ENCODE measurements at regions not wholly inside any gene's neighbourhood (a gene's known extent, or its start where the extent isn't known, plus 50 kb on each side); places are given as distances from the start of the nearest gene placed in this dataset.

DNA sequence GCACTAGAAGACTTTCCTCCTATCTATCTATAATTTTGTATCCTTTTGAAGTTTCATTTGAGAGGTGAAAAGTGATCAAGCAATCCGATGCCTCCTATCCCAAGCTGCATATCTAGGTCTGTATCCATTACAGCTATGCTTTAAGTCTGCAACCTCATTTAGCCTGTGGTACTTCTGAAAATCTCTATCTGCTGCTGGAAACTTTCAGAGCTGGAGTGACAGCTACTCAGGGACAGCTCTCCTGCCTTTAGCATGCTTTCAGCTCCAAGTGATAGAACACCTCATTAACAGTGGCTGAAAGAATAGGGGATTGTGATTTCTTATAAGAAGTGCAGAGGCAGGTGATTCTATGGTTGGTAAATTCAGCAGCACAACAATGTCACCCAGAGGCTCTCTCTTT, 1153.5 kb downstream of the AACS start:
- Histone ChIP-seq H3K79me2 (ENCODE audit: low read depth) (no peaks in the 10 kb centered on the region), H2AFZ (replicated peaks) (no peak overlapping the region), H4K20me1 (ENCODE audit: low read depth) (no peaks in the 10 kb centered on the region), H3K4me3 (no peak overlapping the region), H3K4me2 (no peak overlapping the region), H3F3A (ENCODE audit: low read depth) (no peaks in the 10 kb centered on the region), H3K27me3 (no peaks in the 10 kb centered on the region), H3K36me3 (no peaks in the 10 kb centered on the region), H3K9me3 (ENCODE audit: low read depth) (no peaks in the 10 kb centered on the region), H3K27ac (no peak overlapping the region), H3K9ac (no peak overlapping the region), H3K4me1 (peaks cover 12% of the 10 kb centered on the region)
- H3K27ac Mint-ChIP-seq = no peak overlapping the region
- no peaks in the 10 kb centered on the region for H3K9me3 Mint-ChIP-seq
- TF ChIP-seq EZH2 (IDR thresholded peaks at IDR 0.05) = no peak
- TF ChIP-seq, protein P1, sequence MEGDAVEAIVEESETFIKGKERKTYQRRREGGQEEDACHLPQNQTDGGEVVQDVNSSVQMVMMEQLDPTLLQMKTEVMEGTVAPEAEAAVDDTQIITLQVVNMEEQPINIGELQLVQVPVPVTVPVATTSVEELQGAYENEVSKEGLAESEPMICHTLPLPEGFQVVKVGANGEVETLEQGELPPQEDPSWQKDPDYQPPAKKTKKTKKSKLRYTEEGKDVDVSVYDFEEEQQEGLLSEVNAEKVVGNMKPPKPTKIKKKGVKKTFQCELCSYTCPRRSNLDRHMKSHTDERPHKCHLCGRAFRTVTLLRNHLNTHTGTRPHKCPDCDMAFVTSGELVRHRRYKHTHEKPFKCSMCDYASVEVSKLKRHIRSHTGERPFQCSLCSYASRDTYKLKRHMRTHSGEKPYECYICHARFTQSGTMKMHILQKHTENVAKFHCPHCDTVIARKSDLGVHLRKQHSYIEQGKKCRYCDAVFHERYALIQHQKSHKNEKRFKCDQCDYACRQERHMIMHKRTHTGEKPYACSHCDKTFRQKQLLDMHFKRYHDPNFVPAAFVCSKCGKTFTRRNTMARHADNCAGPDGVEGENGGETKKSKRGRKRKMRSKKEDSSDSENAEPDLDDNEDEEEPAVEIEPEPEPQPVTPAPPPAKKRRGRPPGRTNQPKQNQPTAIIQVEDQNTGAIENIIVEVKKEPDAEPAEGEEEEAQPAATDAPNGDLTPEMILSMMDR (IDR thresholded peaks at IDR 0.05) = no peak
- TF ChIP-seq EZH2phosphoT487 (IDR thresholded peaks at IDR 0.05) = no peak
- H3K4me1 Mint-ChIP-seq = peaks cover 8% of the 10 kb centered on the region
- no peak overlapping the region for H3K4me3 Mint-ChIP-seq
- DNase-seq (ENCODE audit: low spot score) = no peak
- H3K36me3 Mint-ChIP-seq = no peaks in the 10 kb centered on the region
- peaks cover 2% of the 10 kb centered on the region for H3K27me3 Mint-ChIP-seq (ENCODE audit: insufficient read depth, low read depth)

DNA sequence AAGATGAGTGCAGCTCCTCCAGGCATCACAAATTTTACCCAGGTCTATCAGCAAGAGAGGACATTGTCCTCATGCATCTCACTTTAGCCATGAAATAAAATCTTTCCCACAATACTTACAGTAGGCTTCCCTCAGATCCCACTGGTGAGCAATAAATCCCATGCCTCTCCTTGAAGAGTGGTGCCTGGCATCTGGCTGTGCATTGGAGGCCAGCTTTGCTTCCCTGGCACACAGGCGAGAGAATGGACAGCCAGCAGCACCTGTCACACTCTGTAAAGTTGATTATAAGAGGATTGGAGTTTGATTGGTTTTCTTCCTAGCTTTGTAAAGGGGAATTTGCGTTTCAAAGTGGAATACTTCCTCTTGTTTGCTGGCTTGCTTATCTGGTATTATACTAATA, 1153.9 kb downstream of the AACS start:
- Histone ChIP-seq H2AFZ (replicated peaks) (no peak overlapping the region), H3K4me2 (no peak overlapping the region), H3K9ac (no peak overlapping the region), H3F3A (ENCODE audit: low read depth) (no peaks in the 10 kb centered on the region), H3K79me2 (ENCODE audit: low read depth) (no peaks in the 10 kb centered on the region), H3K27ac (no peak overlapping the region), H3K36me3 (no peaks in the 10 kb centered on the region), H3K9me3 (ENCODE audit: low read depth) (no peaks in the 10 kb centered on the region), H3K27me3 (no peaks in the 10 kb centered on the region), H3K4me1 (peaks cover 12% of the 10 kb centered on the region), H4K20me1 (ENCODE audit: low read depth) (no peaks in the 10 kb centered on the region), H3K4me3 (no peak overlapping the region)
- Mint-ChIP-seq H3K4me1 (peaks cover 8% of the 10 kb centered on the region), H3K27ac (no peak overlapping the region), H3K36me3 (no peaks in the 10 kb centered on the region), H3K4me3 (no peak overlapping the region), H3K27me3 (ENCODE audit: insufficient read depth, low read depth) (peaks cover 2% of the 10 kb centered on the region), H3K9me3 (no peaks in the 10 kb centered on the region)
- no peak for DNase-seq (ENCODE audit: low spot score)
- TF ChIP-seq EZH2 (IDR thresholded peaks at IDR 0.05) (no peak), EZH2phosphoT487 (IDR thresholded peaks at IDR 0.05) (no peak)
- TF ChIP-seq, protein P1 (IDR thresholded peaks at IDR 0.05) = no peak

DNA sequence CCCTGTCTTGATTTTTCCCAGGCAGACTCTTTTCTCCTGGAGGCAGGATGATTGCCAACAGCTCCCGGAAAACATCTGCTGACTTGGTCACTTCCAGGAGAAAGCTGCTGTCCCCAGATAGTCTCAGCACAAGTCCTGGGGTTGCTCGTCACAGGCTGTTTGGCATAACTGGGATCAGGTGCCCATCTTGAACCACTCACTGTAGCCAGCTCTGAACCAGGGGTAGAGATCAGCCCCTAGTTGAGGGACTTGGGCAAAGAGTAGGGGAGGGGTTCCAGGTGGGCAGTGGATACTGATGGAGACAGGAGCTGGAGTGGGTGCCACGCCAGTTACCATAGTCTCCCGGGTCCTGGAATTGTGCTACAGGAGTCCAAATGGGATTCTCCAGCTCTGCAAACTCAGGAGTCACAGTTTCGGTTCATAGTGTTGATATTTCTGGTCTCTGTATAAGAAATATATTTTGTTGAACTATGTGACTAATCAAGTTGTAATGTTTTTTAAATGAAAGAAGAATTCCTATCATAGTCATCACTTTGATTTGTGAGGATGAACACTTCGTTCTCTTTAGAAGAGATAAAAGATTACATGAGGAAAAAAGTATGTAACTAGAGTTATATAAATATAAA, 1154.5 kb downstream of the AACS start:
- H3K27ac Mint-ChIP-seq = no peak overlapping the region
- H3K27me3 Mint-ChIP-seq (ENCODE audit: insufficient read depth, low read depth) = peaks cover 4% of the 10 kb centered on the region
- TF ChIP-seq EZH2 (IDR thresholded peaks at IDR 0.05) (no peak), EZH2phosphoT487 (IDR thresholded peaks at IDR 0.05) (no peak)
- TF ChIP-seq, protein P1 (IDR thresholded peaks at IDR 0.05) = no peak
- H3K36me3 ChIP-seq = no peaks in the 10 kb centered on the region
- no peaks in the 10 kb centered on the region for H3F3A ChIP-seq (ENCODE audit: low read depth)
- H3K27ac ChIP-seq = no peak overlapping the region
- H3K9me3 Mint-ChIP-seq = no peaks in the 10 kb centered on the region
- H2AFZ ChIP-seq (replicated peaks) = no peak overlapping the region
- H3K4me3 ChIP-seq = no peak overlapping the region
- H3K4me1 ChIP-seq = peaks cover 12% of the 10 kb centered on the region
- H3K36me3 Mint-ChIP-seq = no peaks in the 10 kb centered on the region
- H3K4me3 Mint-ChIP-seq = no peak overlapping the region
- no peak for DNase-seq (ENCODE audit: low spot score)
- no peaks in the 10 kb centered on the region for H3K27me3 ChIP-seq
- no peaks in the 10 kb centered on the region for H4K20me1 ChIP-seq (ENCODE audit: low read depth)
- no peaks in the 10 kb centered on the region for H3K79me2 ChIP-seq (ENCODE audit: low read depth)
- no peak overlapping the region for H3K4me2 ChIP-seq
- H3K4me1 Mint-ChIP-seq = peaks cover 5% of the 10 kb centered on the region
- no peak overlapping the region for H3K9ac ChIP-seq
- H3K9me3 ChIP-seq (ENCODE audit: low read depth) = no peaks in the 10 kb centered on the region
